HCT116 (cell line): ENCODE measurements at regions not wholly inside any gene's neighbourhood (a gene's known extent, or its start where the extent isn't known, plus 50 kb on each side); places are given as distances from the start of the nearest gene placed in this dataset.

ENCODE experiments used
- ATAC-seq: fragments of 200-7000 bp; cut with Tn5 transposase; 2 replicates; pipeline ENCODE4 v1.9.1; 2020; ENCODE audit warnings: mild to moderate bottlenecking, moderate library complexity
- BruUV-seq: library from RNA; stranded (reverse); fragments of 400-500 nt; replicated peaks from 2 replicates; lab custom pipeline; 2021; lab: Mats Ljungman, UMichigan
- CTCF ChIA-PET: fragments of 300-600 bp; sonication (Branson Sonifier 250); formaldehyde crosslinking; loops from one replicate; lab custom pipeline; 2021; ENCODE audit warnings: antibody characterized with exemption; lab: Charles Lee
- POLR2A ChIA-PET: fragments of 300-600, 350-600 bp; sonication (Branson Sonifier 250); formaldehyde crosslinking; loops from one replicate; lab custom pipeline; 2021; ENCODE audit warnings: antibody characterized with exemption; lab: Charles Lee
- RAD21 ChIA-PET, 2 experiments: fragments of 300-600 bp; sonication (Branson Sonifier 250); formaldehyde crosslinking; loops; one replicate each; lab custom pipeline; 2023; ENCODE audit warnings: low total read pairs in 2 of 2; ENCODE audit not compliant: uncharacterized antibody in 2 of 2, unreplicated experiment in 2 of 2, low non-redundant PET in 1 of 2; lab: Charles Lee
- DNase-seq: peaks from one replicate; pipeline ENCODE4 v3.0.0-alpha.2; 2010; ENCODE audit warnings: low read depth, low spot score
- H2AFZ ChIP-seq: fragments of 200-600 bp; shearing (Covaris generic), sonication (generic); 2 replicates; pipeline ENCODE4 v1.6.1; 2017; ENCODE audit warnings: low read depth, mixed run types, mixed read lengths, antibody characterized with exemption, low read length; ENCODE audit not compliant: poor library complexity, severe bottlenecking
- H3K27ac ChIP-seq: 2 replicates; pipeline ENCODE4 v1.5.1; 2012; ENCODE audit warnings: low read depth, low read length
- H3K27me3 ChIP-seq: fragments of 200-600 bp; sonication (generic); 2 replicates; pipeline ENCODE4 v1.6.1; 2016; ENCODE audit warnings: mixed run types, low read length, mixed read lengths; ENCODE audit not compliant: insufficient read depth
- H3K36me3 ChIP-seq, 2 experiments: fragments of 200-500 bp in 1 of 2; fragments of 200-600 bp in 1 of 2; sonication (Bioruptor generic) in 1 of 2; sonication (generic) in 1 of 2; 2 replicates each; pipeline versions ENCODE4 v1.5.1 to v1.6.1; 2014 to 2016; ENCODE audit warnings: low read length in 2 of 2, inconsistent platforms in 1 of 2, mixed read lengths in 1 of 2, mixed run types in 1 of 2; ENCODE audit not compliant: insufficient read depth in 2 of 2, control insufficient read depth in 1 of 2
- H3K4me1 ChIP-seq, 2 experiments: fragments of 200-600 bp in 1 of 2; sonication (generic) in 1 of 2; 2 replicates each; pipeline versions ENCODE4 v1.5.1 to v1.6.1; 2012 to 2017; ENCODE audit warnings: low read length in 2 of 2, inconsistent platforms in 1 of 2, mild to moderate bottlenecking in 1 of 2, mixed read lengths in 1 of 2, mixed run types in 1 of 2, moderate library complexity in 1 of 2; ENCODE audit not compliant: insufficient read depth in 2 of 2, control insufficient read depth in 1 of 2
- H3K4me2 ChIP-seq: fragments of 200-600 bp; sonication (generic); 2 replicates; pipeline ENCODE4 v1.6.1; 2017; ENCODE audit warnings: mixed run types, low read length, mixed read lengths
- H3K4me3 ChIP-seq, 2 experiments: fragments of 200-600 bp in 1 of 2; sonication (generic) in 1 of 2; replicated peaks in 1 of 2; 2 replicates each; pipeline ENCODE4 v1.5.1; 2011 to 2016; ENCODE audit warnings: low read length in 2 of 2, control low read depth in 1 of 2, low read depth in 1 of 2, mild to moderate bottlenecking in 1 of 2, mixed read lengths in 1 of 2, mixed run types in 1 of 2
- H3K79me2 ChIP-seq: fragments of 200-600 bp; sonication (generic); 2 replicates; pipeline ENCODE4 v1.6.1; 2017; ENCODE audit warnings: mild to moderate bottlenecking, mixed run types, low read length, moderate library complexity, mixed read lengths; ENCODE audit not compliant: insufficient read depth
- H3K9ac ChIP-seq: fragments of 200-600 bp; sonication (generic); 2 replicates; pipeline ENCODE4 v1.6.1; 2016; ENCODE audit warnings: low read length, mixed read lengths
- H3K9me2 ChIP-seq: fragments of 200-600 bp; sonication (generic), shearing (Covaris generic); 2 replicates; pipeline ENCODE4 v1.6.1; 2017; ENCODE audit warnings: mixed run types, mild to moderate bottlenecking, moderate library complexity; ENCODE audit not compliant: insufficient read depth
- H3K9me3 ChIP-seq, 2 experiments: fragments of 200-500 bp in 1 of 2; fragments of 200-600 bp in 1 of 2; sonication (Bioruptor generic) in 1 of 2; sonication (generic) in 1 of 2; 2 replicates each; pipeline ENCODE4 v1.6.1; 2014 to 2017; ENCODE audit warnings: low read length in 2 of 2, mixed read lengths in 2 of 2, inconsistent platforms in 1 of 2, low read depth in 1 of 2, mild to moderate bottlenecking in 1 of 2, mixed run types in 1 of 2, moderate library complexity in 1 of 2; ENCODE audit not compliant: control insufficient read depth in 1 of 2, insufficient read depth in 1 of 2
- H4K20me1 ChIP-seq: fragments of 200-600 bp; sonication (generic), shearing (Covaris generic); 2 replicates; pipeline ENCODE4 v1.6.1; 2017; ENCODE audit warnings: mixed run types, mild to moderate bottlenecking, moderate library complexity; ENCODE audit not compliant: insufficient read depth
- CBX3 ChIP-seq: IDR thresholded peaks from 2 replicates; pipeline ENCODE4 v1.6.1; 2012; ENCODE audit warnings: low read depth
- EGR1 ChIP-seq: IDR thresholded peaks from 2 replicates; pipeline ENCODE4 v1.6.1; 2012; ENCODE audit warnings: low read depth
- FOSL1 ChIP-seq: IDR thresholded peaks from 2 replicates; pipeline ENCODE4 v1.6.1; 2012; ENCODE audit warnings: low read depth
- SRF ChIP-seq: IDR thresholded peaks from 2 replicates; pipeline ENCODE4 v1.6.1; 2012; ENCODE audit warnings: low read depth
- TCF7L2 ChIP-seq: IDR thresholded peaks from 2 replicates; pipeline ENCODE4 v1.7.0; 2011; ENCODE audit warnings: borderline replicate concordance, inconsistent platforms; ENCODE audit not compliant: insufficient read depth, insufficient read length; ENCODE audit errors: extremely low read depth
- YY1 ChIP-seq: IDR thresholded peaks from 2 replicates; pipeline ENCODE4 v1.6.1; 2011; ENCODE audit warnings: low read length, low read depth, moderate library complexity, mild to moderate bottlenecking; ENCODE audit not compliant: insufficient replicate concordance; ENCODE audit errors: extremely low read depth
- ZFX ChIP-seq: fragments of 450-650 bp; IDR thresholded peaks from 2 replicates; pipeline ENCODE4 v1.6.1; 2017
- ZNF274 ChIP-seq: fragments of 200-500 bp; sonication (Bioruptor generic); IDR thresholded peaks from 2 replicates; pipeline ENCODE4 v1.6.1; 2014; ENCODE audit warnings: mild to moderate bottlenecking, low read depth, low read length, inconsistent platforms
- intact Hi-C: fragments of 100-400 bp; cut with micrococcal nuclease; formaldehyde crosslinking; loops from 2 replicates; pipeline ENCODE4 v1.10.0; 2022
- TF ChIP-seq, protein P1 (sequence below): IDR thresholded peaks from 2 replicates; pipeline ENCODE4 v1.6.1; 2012; ENCODE audit warnings: low read depth
- TF ChIP-seq, protein P2 (sequence below): IDR thresholded peaks from 2 replicates; pipeline ENCODE4 v1.6.1; 2011; ENCODE audit warnings: mild to moderate bottlenecking, low read length, moderate library complexity; ENCODE audit not compliant: insufficient replicate concordance; ENCODE audit errors: extremely low read depth

DNA sequence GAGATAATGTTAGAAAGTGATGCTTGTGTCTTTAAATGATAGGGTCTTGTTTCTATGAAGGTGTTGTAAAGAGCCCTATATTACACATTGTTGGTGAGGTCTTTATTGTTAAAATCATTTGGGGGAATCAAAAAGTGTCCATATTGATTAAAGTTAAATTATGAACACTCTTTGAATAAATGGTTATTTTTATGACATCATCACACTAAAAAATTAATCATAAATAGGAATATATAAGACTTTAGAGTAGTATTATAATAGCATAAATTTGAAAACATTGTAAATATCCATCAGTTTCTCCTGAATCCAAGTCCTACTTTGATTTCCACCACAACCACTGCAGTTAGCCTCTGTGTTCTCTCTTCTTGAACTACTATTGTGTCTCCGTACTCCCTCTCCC is 136.3 kb downstream of the HTR1A start:
- intact Hi-C loops, result no loop called here
- Histone ChIP-seq H3K4me3 (no peak overlapping the region), H4K20me1 (no peaks in the 10 kb centered on the region), H2AFZ (no peak overlapping the region), H3K4me2 (no peak overlapping the region), H3K9me3 (peaks cover 5 to 10% of the 10 kb centered on the region in 2 experiments; a peak in 2 of 4 replicates), H3K79me2 (no peaks in the 10 kb centered on the region), H3K9ac (no peak overlapping the region), H3K4me1 (no peaks in the 10 kb centered on the region), H3K27ac (no peak overlapping the region), H3K9me2 (no peaks in the 10 kb centered on the region), H3K27me3 (no peaks in the 10 kb centered on the region), H3K36me3 (no peaks in the 10 kb centered on the region)
- TF ChIP-seq, protein P1, sequence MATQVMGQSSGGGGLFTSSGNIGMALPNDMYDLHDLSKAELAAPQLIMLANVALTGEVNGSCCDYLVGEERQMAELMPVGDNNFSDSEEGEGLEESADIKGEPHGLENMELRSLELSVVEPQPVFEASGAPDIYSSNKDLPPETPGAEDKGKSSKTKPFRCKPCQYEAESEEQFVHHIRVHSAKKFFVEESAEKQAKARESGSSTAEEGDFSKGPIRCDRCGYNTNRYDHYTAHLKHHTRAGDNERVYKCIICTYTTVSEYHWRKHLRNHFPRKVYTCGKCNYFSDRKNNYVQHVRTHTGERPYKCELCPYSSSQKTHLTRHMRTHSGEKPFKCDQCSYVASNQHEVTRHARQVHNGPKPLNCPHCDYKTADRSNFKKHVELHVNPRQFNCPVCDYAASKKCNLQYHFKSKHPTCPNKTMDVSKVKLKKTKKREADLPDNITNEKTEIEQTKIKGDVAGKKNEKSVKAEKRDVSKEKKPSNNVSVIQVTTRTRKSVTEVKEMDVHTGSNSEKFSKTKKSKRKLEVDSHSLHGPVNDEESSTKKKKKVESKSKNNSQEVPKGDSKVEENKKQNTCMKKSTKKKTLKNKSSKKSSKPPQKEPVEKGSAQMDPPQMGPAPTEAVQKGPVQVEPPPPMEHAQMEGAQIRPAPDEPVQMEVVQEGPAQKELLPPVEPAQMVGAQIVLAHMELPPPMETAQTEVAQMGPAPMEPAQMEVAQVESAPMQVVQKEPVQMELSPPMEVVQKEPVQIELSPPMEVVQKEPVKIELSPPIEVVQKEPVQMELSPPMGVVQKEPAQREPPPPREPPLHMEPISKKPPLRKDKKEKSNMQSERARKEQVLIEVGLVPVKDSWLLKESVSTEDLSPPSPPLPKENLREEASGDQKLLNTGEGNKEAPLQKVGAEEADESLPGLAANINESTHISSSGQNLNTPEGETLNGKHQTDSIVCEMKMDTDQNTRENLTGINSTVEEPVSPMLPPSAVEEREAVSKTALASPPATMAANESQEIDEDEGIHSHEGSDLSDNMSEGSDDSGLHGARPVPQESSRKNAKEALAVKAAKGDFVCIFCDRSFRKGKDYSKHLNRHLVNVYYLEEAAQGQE, result no peak
- no peak for TF ChIP-seq ZFX
- no peak for TF ChIP-seq ZNF274
- TF ChIP-seq EGR1, result no peak
- TF ChIP-seq, protein P2, sequence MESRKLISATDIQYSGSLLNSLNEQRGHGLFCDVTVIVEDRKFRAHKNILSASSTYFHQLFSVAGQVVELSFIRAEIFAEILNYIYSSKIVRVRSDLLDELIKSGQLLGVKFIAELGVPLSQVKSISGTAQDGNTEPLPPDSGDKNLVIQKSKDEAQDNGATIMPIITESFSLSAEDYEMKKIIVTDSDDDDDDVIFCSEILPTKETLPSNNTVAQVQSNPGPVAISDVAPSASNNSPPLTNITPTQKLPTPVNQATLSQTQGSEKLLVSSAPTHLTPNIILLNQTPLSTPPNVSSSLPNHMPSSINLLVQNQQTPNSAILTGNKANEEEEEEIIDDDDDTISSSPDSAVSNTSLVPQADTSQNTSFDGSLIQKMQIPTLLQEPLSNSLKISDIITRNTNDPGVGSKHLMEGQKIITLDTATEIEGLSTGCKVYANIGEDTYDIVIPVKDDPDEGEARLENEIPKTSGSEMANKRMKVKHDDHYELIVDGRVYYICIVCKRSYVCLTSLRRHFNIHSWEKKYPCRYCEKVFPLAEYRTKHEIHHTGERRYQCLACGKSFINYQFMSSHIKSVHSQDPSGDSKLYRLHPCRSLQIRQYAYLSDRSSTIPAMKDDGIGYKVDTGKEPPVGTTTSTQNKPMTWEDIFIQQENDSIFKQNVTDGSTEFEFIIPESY, result no peak
- no peak for TF ChIP-seq YY1
- no peak for TF ChIP-seq FOSL1
- TF ChIP-seq CBX3, result no peak
- TF ChIP-seq SRF, result no peak
- TF ChIP-seq TCF7L2, result no peak
- ChIA-PET POLR2A (no interaction called here), RAD21 (no interaction called here), CTCF (no interaction called here)
- DNase-seq (no peak), ATAC-seq (no peak)
- BruUV-seq, result no TSS peak
